ENCODE measurements at regions not wholly inside any gene's neighbourhood (a gene's known extent, or its start where the extent isn't known, plus 50 kb on each side); places are given as distances from the start of the nearest gene placed in this dataset.

- TF ChIP-seq ZNF70 (CRISPR knock-in tag; IDR thresholded peaks at IDR 0.05): no peak
- no peak for TF ChIP-seq TSHZ2 (CRISPR knock-in tag; IDR thresholded peaks at IDR 0.05)
- TF ChIP-seq PATZ1 (CRISPR knock-in tag; IDR thresholded peaks at IDR 0.05; ENCODE audit: borderline replicate concordance): no peak
- TF ChIP-seq RARB (CRISPR knock-in tag; IDR thresholded peaks at IDR 0.05): no peak
- no peak for TF ChIP-seq CSDC2 (CRISPR knock-in tag; IDR thresholded peaks at IDR 0.05)
- no peak for TF ChIP-seq ARNTL (CRISPR knock-in tag; IDR thresholded peaks at IDR 0.05; ENCODE audit: borderline replicate concordance, low read depth)
Measured at GRCh38 chr1:62922006-62922405, 138.1 kb downstream of the ATG4C start.
